ENCODE measurements at regions not wholly inside any gene's neighbourhood (a gene's known extent, or its start where the extent isn't known, plus 50 kb on each side); places are given as distances from the start of the nearest gene placed in this dataset.

GRCh38 chr9:96133321-96134021 lies 168.5 kb downstream of the HSD17B3 start:
- H3K27ac ChIP-seq (ENCODE audit: low read length) = no peak overlapping the region
- no peak overlapping the region for H3K4me3 ChIP-seq (ENCODE audit: low read length)
- peaks cover 6% of the 10 kb centered on the region for H3K4me1 ChIP-seq (ENCODE audit: control insufficient read depth, insufficient read depth, low read length)
- no peak for DNase-seq
- no peaks in the 10 kb centered on the region for H3K36me3 ChIP-seq (ENCODE audit: control insufficient read depth, insufficient read depth, low read length)
- H3K27me3 ChIP-seq (ENCODE audit: control insufficient read depth, insufficient read depth, low read length) = peaks cover 2% of the 10 kb centered on the region
- H3K9me3 ChIP-seq (replicated peaks; ENCODE audit: control insufficient read depth, low read depth, low read length) = peaks cover 3% of the 10 kb centered on the region
- 80% methylated on average over 6 of the region's 6 CpGs for WGBS (ENCODE audit: insufficient coverage)

- H3K9me3 ChIP-seq (replicated peaks; ENCODE audit: control insufficient read depth, low read depth, low read length) = no peaks in the 10 kb centered on the region
- WGBS (ENCODE audit: insufficient coverage) = 100% methylated on average over 1 of the region's 4 CpGs
- H3K27ac ChIP-seq (ENCODE audit: low read length) = no peak overlapping the region
- H3K4me1 ChIP-seq (ENCODE audit: control insufficient read depth, insufficient read depth, low read length) = no peaks in the 10 kb centered on the region
- DNase-seq = peak; percentile 71
- H3K36me3 ChIP-seq (ENCODE audit: control insufficient read depth, insufficient read depth, low read length) = no peaks in the 10 kb centered on the region
- H3K27me3 ChIP-seq (ENCODE audit: control insufficient read depth, insufficient read depth, low read length) = peaks cover 3% of the 10 kb centered on the region
- no peak overlapping the region for H3K4me3 ChIP-seq (ENCODE audit: low read length)
These were observed 170.2 kb downstream of the HSD17B3 start for GRCh38 chr9:96131825-96132224.

- H3K36me3 ChIP-seq (ENCODE audit: control insufficient read depth, insufficient read depth, low read length) = no peaks in the 10 kb centered on the region
- no peaks in the 10 kb centered on the region for H3K9me3 ChIP-seq (replicated peaks; ENCODE audit: control insufficient read depth, low read depth, low read length)
- H3K4me1 ChIP-seq (ENCODE audit: control insufficient read depth, insufficient read depth, low read length) = peaks cover 3% of the 10 kb centered on the region
- 98% methylated on average over 3 of the region's 3 CpGs for WGBS (ENCODE audit: insufficient coverage)
- no peak for DNase-seq
- no peak overlapping the region for H3K27ac ChIP-seq (ENCODE audit: low read length)
- H3K27me3 ChIP-seq (ENCODE audit: control insufficient read depth, insufficient read depth, low read length) = peaks cover 10% of the 10 kb centered on the region
- no peak overlapping the region for H3K4me3 ChIP-seq (ENCODE audit: low read length)
These were observed 171.0 kb downstream of the HSD17B3 start for GRCh38 chr9:96130970-96131369.

GRCh38 chr9:96129747-96130146 lies 172.2 kb downstream of the HSD17B3 start:
- Histone ChIP-seq H3K4me3 (ENCODE audit: low read length) (no peak overlapping the region), H3K27me3 (ENCODE audit: control insufficient read depth, insufficient read depth, low read length) (peaks cover 10% of the 10 kb centered on the region), H3K36me3 (ENCODE audit: control insufficient read depth, insufficient read depth, low read length) (no peaks in the 10 kb centered on the region), H3K27ac (ENCODE audit: low read length) (no peak overlapping the region), H3K9me3 (replicated peaks; ENCODE audit: control insufficient read depth, low read depth, low read length) (no peaks in the 10 kb centered on the region), H3K4me1 (ENCODE audit: control insufficient read depth, insufficient read depth, low read length) (peaks cover 3% of the 10 kb centered on the region)
- WGBS (ENCODE audit: insufficient coverage) = 40% methylated on average over 1 of the region's 6 CpGs
- no peak for DNase-seq

- no peak for DNase-seq
- no peaks in the 10 kb centered on the region for H3K36me3 ChIP-seq (ENCODE audit: control insufficient read depth, insufficient read depth, low read length)
- H3K27me3 ChIP-seq (ENCODE audit: control insufficient read depth, insufficient read depth, low read length) = peaks cover 10% of the 10 kb centered on the region
- peaks cover 3% of the 10 kb centered on the region for H3K4me1 ChIP-seq (ENCODE audit: control insufficient read depth, insufficient read depth, low read length)
- H3K27ac ChIP-seq (ENCODE audit: low read length) = no peak overlapping the region
- H3K4me3 ChIP-seq (ENCODE audit: low read length) = no peak overlapping the region
- no peaks in the 10 kb centered on the region for H3K9me3 ChIP-seq (replicated peaks; ENCODE audit: control insufficient read depth, low read depth, low read length)
- no CpG with 5 or more reads among the region's 2 CpGs for WGBS (ENCODE audit: insufficient coverage)
These were observed 173.1 kb downstream of the HSD17B3 start for GRCh38 chr9:96128880-96129279.

GRCh38 chr9:96126321-96126881 lies 175.6 kb downstream of the HSD17B3 start:
- DNase-seq = no peak
- H3K27me3 ChIP-seq (ENCODE audit: control insufficient read depth, insufficient read depth, low read length) = peaks cover 10% of the 10 kb centered on the region
- no peaks in the 10 kb centered on the region for H3K36me3 ChIP-seq (ENCODE audit: control insufficient read depth, insufficient read depth, low read length)
- H3K4me1 ChIP-seq (ENCODE audit: control insufficient read depth, insufficient read depth, low read length) = peaks cover 3% of the 10 kb centered on the region
- no peak overlapping the region for H3K4me3 ChIP-seq (ENCODE audit: low read length)
- no peaks in the 10 kb centered on the region for H3K9me3 ChIP-seq (replicated peaks; ENCODE audit: control insufficient read depth, low read depth, low read length)
- no peak overlapping the region for H3K27ac ChIP-seq (ENCODE audit: low read length)
- 36% methylated on average over 17 of the region's 21 CpGs for WGBS (ENCODE audit: insufficient coverage)

GRCh38 chr9:96125624-96126023 lies 176.4 kb downstream of the HSD17B3 start:
- Histone ChIP-seq H3K9me3 (replicated peaks; ENCODE audit: control insufficient read depth, low read depth, low read length) (no peaks in the 10 kb centered on the region), H3K36me3 (ENCODE audit: control insufficient read depth, insufficient read depth, low read length) (no peaks in the 10 kb centered on the region), H3K4me3 (ENCODE audit: low read length) (no peak overlapping the region), H3K27ac (ENCODE audit: low read length) (no peak overlapping the region), H3K27me3 (ENCODE audit: control insufficient read depth, insufficient read depth, low read length) (peaks cover 8% of the 10 kb centered on the region), H3K4me1 (ENCODE audit: control insufficient read depth, insufficient read depth, low read length) (peaks cover 3% of the 10 kb centered on the region)
- WGBS (ENCODE audit: insufficient coverage) = 50% methylated on average over 2 of the region's 3 CpGs
- DNase-seq = no peak

- 100% methylated on average over 2 of the region's 3 CpGs for WGBS (ENCODE audit: insufficient coverage)
- Histone ChIP-seq H3K4me1 (ENCODE audit: control insufficient read depth, insufficient read depth, low read length) (peaks cover 3% of the 10 kb centered on the region), H3K36me3 (ENCODE audit: control insufficient read depth, insufficient read depth, low read length) (no peaks in the 10 kb centered on the region), H3K4me3 (ENCODE audit: low read length) (no peak overlapping the region), H3K27me3 (ENCODE audit: control insufficient read depth, insufficient read depth, low read length) (peaks cover 8% of the 10 kb centered on the region), H3K9me3 (replicated peaks; ENCODE audit: control insufficient read depth, low read depth, low read length) (peaks cover 5% of the 10 kb centered on the region), H3K27ac (ENCODE audit: low read length) (no peak overlapping the region)
- DNase-seq = no peak
These were observed 179.2 kb downstream of the HSD17B3 start for GRCh38 chr9:96122751-96123150.

- DNase-seq = no peak
- H3K27ac ChIP-seq (ENCODE audit: low read length) = no peak overlapping the region
- 70% methylated on average over 2 of the region's 6 CpGs for WGBS (ENCODE audit: insufficient coverage)
- H3K27me3 ChIP-seq (ENCODE audit: control insufficient read depth, insufficient read depth, low read length) = peaks cover 8% of the 10 kb centered on the region
- H3K4me1 ChIP-seq (ENCODE audit: control insufficient read depth, insufficient read depth, low read length) = peaks cover 3% of the 10 kb centered on the region
- peaks cover 5% of the 10 kb centered on the region for H3K9me3 ChIP-seq (replicated peaks; ENCODE audit: control insufficient read depth, low read depth, low read length)
- H3K4me3 ChIP-seq (ENCODE audit: low read length) = no peak overlapping the region
- H3K36me3 ChIP-seq (ENCODE audit: control insufficient read depth, insufficient read depth, low read length) = no peaks in the 10 kb centered on the region
These were observed 179.7 kb downstream of the HSD17B3 start for GRCh38 chr9:96122282-96122681.

- whole genome bisulfite sequencing (ENCODE audit: insufficient coverage) = 50% methylated on average over 1 of the region's 2 CpGs
- H3K9me3 ChIP-seq (replicated peaks; ENCODE audit: control insufficient read depth, low read depth, low read length) = peaks cover 5% of the 10 kb centered on the region
- no peak overlapping the region for H3K4me3 ChIP-seq (ENCODE audit: low read length)
- H3K27me3 ChIP-seq (ENCODE audit: control insufficient read depth, insufficient read depth, low read length) = peaks cover under 1% of the 10 kb centered on the region
- no peak for DNase-seq
- H3K36me3 ChIP-seq (ENCODE audit: control insufficient read depth, insufficient read depth, low read length) = no peaks in the 10 kb centered on the region
- no peak overlapping the region for H3K27ac ChIP-seq (ENCODE audit: low read length)
- peaks cover 6% of the 10 kb centered on the region for H3K4me1 ChIP-seq (ENCODE audit: control insufficient read depth, insufficient read depth, low read length)
These were observed 180.8 kb downstream of the HSD17B3 start for GRCh38 chr9:96121136-96121535.
